HepG2 (cell line): ENCODE measurements at regions not wholly inside any gene's neighbourhood (a gene's known extent, or its start where the extent isn't known, plus 50 kb on each side); places are given as distances from the start of the nearest gene placed in this dataset.

ENCODE experiments used
- CENPX ChIP-seq: sonication (generic); formaldehyde crosslinking; IDR thresholded peaks from 2 replicates; pipeline ENCODE4 v1.9.0; 2021; ENCODE audit warnings: mild to moderate bottlenecking, missing genetic modification reagents, moderate library complexity
- CHD4 ChIP-seq: fragments of 200-600 bp; sonication (generic); IDR thresholded peaks from 2 replicates; pipeline ENCODE4 v1.7.0; 2017; ENCODE audit warnings: mild to moderate bottlenecking, low read length, borderline replicate concordance
- ELF3 ChIP-seq: IDR thresholded peaks from 2 replicates; pipeline ENCODE4 v1.6.1; 2016; ENCODE audit warnings: missing genetic modification reagents, missing compliant biosample characterization
- FIP1L1 ChIP-seq: fragments of 200-400 bp; formaldehyde crosslinking; IDR thresholded peaks from 2 replicates; pipeline ENCODE4 v1.6.1; 2018; ENCODE audit warnings: low read depth, mild to moderate bottlenecking, low read length, moderate library complexity, borderline replicate concordance; ENCODE audit not compliant: insufficient read depth
- HDAC1 ChIP-seq: sonication (generic); formaldehyde crosslinking; IDR thresholded peaks from 2 replicates; pipeline ENCODE4 v1.5.1; 2020; ENCODE audit warnings: mild to moderate bottlenecking, missing genetic modification reagents
- KDM1A ChIP-seq: IDR thresholded peaks from 2 replicates; pipeline ENCODE4 v1.6.1; 2016; ENCODE audit warnings: missing compliant biosample characterization
- MAF1 ChIP-seq: sonication (generic); formaldehyde crosslinking; IDR thresholded peaks from 2 replicates; pipeline ENCODE4 v1.5.0; 2020; ENCODE audit warnings: missing genetic modification reagents, borderline replicate concordance
- MAFG ChIP-seq: sonication (generic); formaldehyde crosslinking; IDR thresholded peaks from 2 replicates; pipeline ENCODE4 v1.5.1; 2020; ENCODE audit warnings: mild to moderate bottlenecking, missing genetic modification reagents
- PPARG ChIP-seq: conservative IDR thresholded peaks from 2 replicates; pipeline ENCODE4 v1.6.1; 2016; ENCODE audit warnings: missing biosample characterization, missing genetic modification reagents
- SIX1 ChIP-seq: sonication (generic); formaldehyde crosslinking; IDR thresholded peaks from 2 replicates; pipeline ENCODE4 v1.4.0; 2020; ENCODE audit warnings: missing genetic modification reagents, borderline replicate concordance
- ZC3H4 ChIP-seq: sonication (generic); formaldehyde crosslinking; IDR thresholded peaks from 2 replicates; pipeline ENCODE4 v1.4.0; 2020; ENCODE audit warnings: missing genetic modification reagents, borderline replicate concordance
- ZFP36 ChIP-seq: fragments of 150-350 bp; IDR thresholded peaks from 2 replicates; pipeline ENCODE4 v1.6.1; 2018; ENCODE audit warnings: borderline replicate concordance, low read length, low read depth; ENCODE audit not compliant: partially characterized antibody
- ZNF160 ChIP-seq: sonication (generic); formaldehyde crosslinking; IDR thresholded peaks from 2 replicates; pipeline ENCODE4 v1.8.0; 2022; ENCODE audit warnings: mild to moderate bottlenecking, inconsistent platforms, missing genetic modification reagents
- ZNF225 ChIP-seq: sonication (generic); formaldehyde crosslinking; IDR thresholded peaks from 2 replicates; pipeline ENCODE4 v1.4.0; 2020; ENCODE audit warnings: mild to moderate bottlenecking, missing genetic modification reagents
- ZNF282 ChIP-seq: fragments of 450-650 bp; IDR thresholded peaks from 2 replicates; pipeline ENCODE4 v1.6.1; 2018; ENCODE audit not compliant: partially characterized antibody
- ZNF3 ChIP-seq: IDR thresholded peaks from 2 replicates; pipeline ENCODE4 v1.7.0; 2017; ENCODE audit warnings: inconsistent platforms
- ZNF343 ChIP-seq: sonication (generic); formaldehyde crosslinking; IDR thresholded peaks from 2 replicates; pipeline ENCODE4 v1.4.0; 2020; ENCODE audit warnings: mild to moderate bottlenecking, missing genetic modification reagents
- ZNF547 ChIP-seq: sonication (generic); formaldehyde crosslinking; IDR thresholded peaks from 2 replicates; pipeline ENCODE4 v1.5.1; 2020; ENCODE audit warnings: mild to moderate bottlenecking, missing genetic modification reagents
- ZNF567 ChIP-seq: sonication (generic); formaldehyde crosslinking; IDR thresholded peaks from 2 replicates; pipeline ENCODE4 v1.8.1; 2023; ENCODE audit warnings: mild to moderate bottlenecking, missing genetic modification reagents, borderline replicate concordance
- ZNF672 ChIP-seq: sonication (generic); formaldehyde crosslinking; IDR thresholded peaks from 2 replicates; pipeline ENCODE4 v1.8.1; 2022; ENCODE audit warnings: missing genetic modification reagents
- ZSCAN9 ChIP-seq: IDR thresholded peaks from 2 replicates; pipeline ENCODE4 v1.6.1; 2016; ENCODE audit warnings: borderline replicate concordance
- TF ChIP-seq, protein P1 (sequence below): sonication (generic); formaldehyde crosslinking; conservative IDR thresholded peaks from 2 replicates; pipeline ENCODE4 v1.8.1; 2023; ENCODE audit warnings: missing genetic modification reagents
- TF ChIP-seq, protein P2 (sequence below): sonication (generic); formaldehyde crosslinking; IDR thresholded peaks from 2 replicates; pipeline ENCODE4 v1.4.0; 2020; ENCODE audit warnings: missing genetic modification reagents, borderline replicate concordance
- TF ChIP-seq, protein P3 (sequence below): IDR thresholded peaks from 2 replicates; pipeline ENCODE4 v1.6.1; 2016; ENCODE audit warnings: low read depth
- TF ChIP-seq, protein P4 (sequence below): sonication (generic); formaldehyde crosslinking; IDR thresholded peaks from 2 replicates; pipeline ENCODE4 v1.4.0; 2020; ENCODE audit warnings: missing genetic modification reagents, low read depth, mild to moderate bottlenecking, borderline replicate concordance

DNA sequence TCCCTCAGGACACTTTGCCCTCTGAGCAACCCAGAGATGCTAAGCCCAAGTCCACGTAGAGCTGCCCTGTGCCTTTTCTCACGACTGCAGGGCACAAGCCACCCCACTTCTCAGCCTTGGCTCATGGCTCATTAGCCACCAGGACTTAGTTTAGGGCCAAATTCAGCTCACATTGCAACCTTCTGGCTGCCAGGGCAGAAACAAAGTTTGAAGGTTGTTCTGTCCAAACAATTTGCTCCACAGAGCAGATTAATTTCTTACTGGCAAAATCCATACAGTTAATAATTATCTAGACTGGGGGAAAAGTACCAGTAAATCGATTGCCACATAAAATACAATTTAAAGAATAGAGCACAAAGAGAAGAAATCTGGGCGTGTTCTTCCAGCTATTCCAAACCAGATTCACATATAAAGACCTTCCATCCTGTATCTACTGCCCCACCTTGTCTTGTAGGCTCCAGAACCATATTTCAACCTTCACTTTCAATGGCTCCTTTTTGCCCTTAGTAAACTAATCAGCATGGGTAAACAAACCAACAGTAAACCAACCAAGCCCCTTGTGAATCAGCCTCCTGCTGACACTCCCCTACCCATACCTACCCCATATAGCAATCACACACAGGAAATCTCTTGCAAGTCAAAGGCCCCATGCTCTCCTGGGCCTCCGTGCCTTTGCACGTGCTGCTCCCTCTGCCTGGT is 101.9 kb downstream of the QRSL1 start (continued):
- TF ChIP-seq FIP1L1 (no peak), ZNF225 (CRISPR knock-in tag) (no peak), ZNF672 (CRISPR knock-in tag) (no peak), ZNF3 (CRISPR knock-in tag) (no peak), ELF3 (CRISPR knock-in tag) (peak; percentile 39; the same call in 1 of the 2 replicates), ZNF282 (no peak), ZNF547 (CRISPR knock-in tag) (no peak), CHD4 (peak; percentile 78; the same call in 1 of the 2 replicates), HDAC1 (peak; percentile 38; the same call in 1 of the 2 replicates), ZNF343 (CRISPR knock-in tag) (no peak), ZNF160 (CRISPR knock-in tag) (no peak; the same call in 1 of the 2 replicates), MAF1 (CRISPR knock-in tag) (no peak), ZNF567 (CRISPR knock-in tag) (no peak), ZFP36 (no peak), MAFG (CRISPR knock-in tag) (no peak), SIX1 (no peak), ZSCAN9 (CRISPR knock-in tag) (no peak), ZC3H4 (CRISPR knock-in tag) (no peak), CENPX (no peak), PPARG (CRISPR knock-in tag) (peak; percentile 88), KDM1A (peak; percentile 90; the same call in 1 of the 2 replicates)
- TF ChIP-seq, protein P1, sequence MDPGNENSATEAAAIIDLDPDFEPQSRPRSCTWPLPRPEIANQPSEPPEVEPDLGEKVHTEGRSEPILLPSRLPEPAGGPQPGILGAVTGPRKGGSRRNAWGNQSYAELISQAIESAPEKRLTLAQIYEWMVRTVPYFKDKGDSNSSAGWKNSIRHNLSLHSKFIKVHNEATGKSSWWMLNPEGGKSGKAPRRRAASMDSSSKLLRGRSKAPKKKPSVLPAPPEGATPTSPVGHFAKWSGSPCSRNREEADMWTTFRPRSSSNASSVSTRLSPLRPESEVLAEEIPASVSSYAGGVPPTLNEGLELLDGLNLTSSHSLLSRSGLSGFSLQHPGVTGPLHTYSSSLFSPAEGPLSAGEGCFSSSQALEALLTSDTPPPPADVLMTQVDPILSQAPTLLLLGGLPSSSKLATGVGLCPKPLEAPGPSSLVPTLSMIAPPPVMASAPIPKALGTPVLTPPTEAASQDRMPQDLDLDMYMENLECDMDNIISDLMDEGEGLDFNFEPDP (CRISPR knock-in tag): 0 out of 2 replicates have a peak, but pooled peaks have one; percentile 12
- TF ChIP-seq, protein P2, sequence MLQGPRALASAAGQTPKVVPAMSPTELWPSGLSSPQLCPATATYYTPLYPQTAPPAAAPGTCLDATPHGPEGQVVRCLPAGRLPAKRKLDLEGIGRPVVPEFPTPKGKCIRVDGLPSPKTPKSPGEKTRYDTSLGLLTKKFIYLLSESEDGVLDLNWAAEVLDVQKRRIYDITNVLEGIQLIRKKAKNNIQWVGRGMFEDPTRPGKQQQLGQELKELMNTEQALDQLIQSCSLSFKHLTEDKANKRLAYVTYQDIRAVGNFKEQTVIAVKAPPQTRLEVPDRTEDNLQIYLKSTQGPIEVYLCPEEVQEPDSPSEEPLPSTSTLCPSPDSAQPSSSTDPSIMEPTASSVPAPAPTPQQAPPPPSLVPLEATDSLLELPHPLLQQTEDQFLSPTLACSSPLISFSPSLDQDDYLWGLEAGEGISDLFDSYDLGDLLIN: 0 out of 2 replicates have a peak, but pooled peaks have one; percentile 18
- TF ChIP-seq, protein P3, sequence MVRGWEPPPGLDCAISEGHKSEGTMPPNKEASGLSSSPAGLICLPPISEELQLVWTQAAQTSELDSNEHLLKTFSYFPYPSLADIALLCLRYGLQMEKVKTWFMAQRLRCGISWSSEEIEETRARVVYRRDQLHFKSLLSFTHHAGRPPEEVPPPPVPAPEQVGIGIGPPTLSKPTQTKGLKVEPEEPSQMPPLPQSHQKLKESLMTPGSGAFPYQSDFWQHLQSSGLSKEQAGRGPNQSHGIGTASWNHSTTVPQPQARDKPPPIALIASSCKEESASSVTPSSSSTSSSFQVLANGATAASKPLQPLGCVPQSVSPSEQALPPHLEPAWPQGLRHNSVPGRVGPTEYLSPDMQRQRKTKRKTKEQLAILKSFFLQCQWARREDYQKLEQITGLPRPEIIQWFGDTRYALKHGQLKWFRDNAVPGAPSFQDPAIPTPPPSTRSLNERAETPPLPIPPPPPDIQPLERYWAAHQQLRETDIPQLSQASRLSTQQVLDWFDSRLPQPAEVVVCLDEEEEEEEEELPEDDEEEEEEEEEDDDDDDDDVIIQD: peak; percentile 39; the same call in 1 of the 2 replicates
- TF ChIP-seq, protein P4, sequence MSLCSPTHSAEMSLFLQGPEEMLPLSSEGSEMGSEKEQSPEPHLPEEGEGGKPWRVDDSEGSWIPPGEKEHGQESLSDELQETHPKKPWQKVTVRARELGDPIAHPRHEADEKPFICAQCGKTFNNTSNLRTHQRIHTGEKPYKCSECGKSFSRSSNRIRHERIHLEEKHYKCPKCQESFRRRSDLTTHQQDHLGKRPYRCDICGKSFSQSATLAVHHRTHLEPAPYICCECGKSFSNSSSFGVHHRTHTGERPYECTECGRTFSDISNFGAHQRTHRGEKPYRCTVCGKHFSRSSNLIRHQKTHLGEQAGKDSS (CRISPR knock-in tag): no peak
